IPS-NIHi11 (cell line): ENCODE measurements at regions not wholly inside any gene's neighbourhood (a gene's known extent, or its start where the extent isn't known, plus 50 kb on each side); places are given as distances from the start of the nearest gene placed in this dataset.
"Not testable (repeated sequence)": the region's sequence is repeated elsewhere in the genome, so short reads cannot be mapped to it uniquely, and the experiment has no call there.

Source experiments
- DNase-seq: peaks from one replicate; pipeline ENCODE4 v3.0.0; 2012; ENCODE audit warnings: mixed read lengths, low spot score

- peak; percentile 15 for DNase-seq
Measured at GRCh38 chr10:20492447-20492846, 404.7 kb downstream of the NEBL start.

DNA sequence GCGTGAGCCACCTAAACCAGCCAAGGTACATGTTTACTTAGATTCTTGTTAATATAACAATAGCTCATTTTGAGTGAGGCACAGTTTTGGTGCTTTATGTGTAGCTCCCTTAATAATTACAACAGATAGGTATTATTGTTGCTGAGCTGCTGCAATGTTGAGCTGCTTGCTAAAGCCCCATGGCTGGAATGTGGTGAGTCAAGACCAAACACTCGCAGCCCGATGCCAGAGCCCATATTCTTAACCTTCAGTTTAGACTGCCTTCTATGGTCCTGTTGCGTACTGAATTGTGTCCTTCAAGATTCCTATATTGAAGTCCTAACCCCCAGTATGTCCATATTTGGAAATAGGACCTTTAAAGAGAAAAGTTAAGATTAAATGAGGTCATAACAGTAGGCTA is 407.1 kb downstream of the NEBL start:
- no peak for DNase-seq

DNA sequence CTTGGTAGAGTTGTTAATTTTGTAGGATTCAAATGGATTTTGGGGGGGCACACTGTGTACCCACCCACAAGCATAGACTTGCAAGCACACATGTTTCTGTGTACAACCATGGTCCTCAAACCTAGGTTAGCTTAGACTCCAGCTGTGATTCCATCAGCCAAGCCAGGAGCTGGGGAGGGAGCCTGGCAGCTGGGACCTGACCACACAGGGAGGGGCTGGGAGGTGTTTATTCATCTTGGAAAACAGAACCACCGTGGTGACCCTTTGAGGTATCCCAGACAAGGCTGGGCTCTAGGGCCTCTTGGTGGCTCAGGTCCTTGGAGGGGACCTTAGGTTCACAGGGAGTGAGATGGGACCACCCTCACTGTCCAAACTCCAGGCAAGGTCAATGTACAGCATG is 410.3 kb downstream of the NEBL start:
- DNase-seq = no peak

DNA sequence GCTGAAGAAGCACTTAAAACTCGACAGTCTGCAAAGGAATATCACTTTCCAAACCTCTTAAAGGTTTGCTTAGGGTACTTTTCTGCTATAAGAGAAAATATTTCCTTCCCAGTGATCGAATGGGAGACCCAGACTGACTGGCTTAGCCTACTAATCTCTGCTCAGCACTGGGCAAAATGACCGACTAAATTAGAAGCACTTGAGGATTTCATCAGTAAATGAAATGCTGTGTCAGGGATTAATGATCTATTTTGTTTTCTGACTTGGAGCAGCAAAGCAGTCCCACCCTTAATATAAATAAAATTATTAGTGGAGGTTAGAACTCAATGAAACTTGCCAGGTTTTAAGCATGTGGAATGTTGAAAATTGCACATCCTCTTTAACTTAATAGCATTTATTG is 411.6 kb downstream of the NEBL start:
- DNase-seq = no peak

GRCh38 chr10:20481054-20481453 is 416.1 kb downstream of the NEBL start:
- no peak for DNase-seq

DNA sequence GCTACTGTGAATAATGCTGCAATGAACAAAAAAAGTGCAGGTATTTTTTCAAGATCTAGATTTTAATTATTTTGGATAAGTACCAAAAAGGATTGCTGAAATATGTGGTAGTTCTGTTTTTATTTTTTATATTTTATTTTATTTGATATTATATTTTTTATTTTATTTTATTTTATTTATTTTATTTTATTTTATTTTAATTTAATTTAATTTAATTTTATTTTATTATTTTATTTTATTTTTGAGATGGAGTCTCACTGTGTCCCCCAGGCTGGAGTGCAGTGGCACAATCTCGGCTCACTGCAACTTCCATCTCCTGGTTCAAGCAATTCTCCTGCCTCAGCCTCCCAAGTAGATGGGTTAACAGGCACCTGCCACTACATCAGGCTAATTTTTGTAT is 416.5 kb downstream of the NEBL start:
- not testable (repeated sequence) for DNase-seq

DNA sequence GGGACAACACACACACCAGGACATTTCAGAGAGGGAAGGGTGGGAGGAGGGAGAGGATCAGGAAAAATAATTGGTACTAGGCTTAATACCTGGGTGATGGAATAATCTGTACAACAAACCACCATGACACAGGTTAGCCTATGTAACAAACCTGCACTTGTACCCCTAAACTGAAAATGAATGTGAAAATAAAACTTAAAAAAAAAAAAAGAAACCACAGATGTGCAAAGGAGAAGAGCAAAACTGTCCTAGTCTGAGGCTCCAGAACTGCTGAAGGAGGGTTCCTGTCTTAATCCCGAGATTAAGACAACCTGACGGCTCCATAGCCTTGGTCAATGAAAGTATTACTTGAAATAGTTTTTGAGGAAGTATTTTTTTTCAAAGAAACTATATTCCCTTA is 423.0 kb downstream of the NEBL start:
- DNase-seq = no peak

DNA sequence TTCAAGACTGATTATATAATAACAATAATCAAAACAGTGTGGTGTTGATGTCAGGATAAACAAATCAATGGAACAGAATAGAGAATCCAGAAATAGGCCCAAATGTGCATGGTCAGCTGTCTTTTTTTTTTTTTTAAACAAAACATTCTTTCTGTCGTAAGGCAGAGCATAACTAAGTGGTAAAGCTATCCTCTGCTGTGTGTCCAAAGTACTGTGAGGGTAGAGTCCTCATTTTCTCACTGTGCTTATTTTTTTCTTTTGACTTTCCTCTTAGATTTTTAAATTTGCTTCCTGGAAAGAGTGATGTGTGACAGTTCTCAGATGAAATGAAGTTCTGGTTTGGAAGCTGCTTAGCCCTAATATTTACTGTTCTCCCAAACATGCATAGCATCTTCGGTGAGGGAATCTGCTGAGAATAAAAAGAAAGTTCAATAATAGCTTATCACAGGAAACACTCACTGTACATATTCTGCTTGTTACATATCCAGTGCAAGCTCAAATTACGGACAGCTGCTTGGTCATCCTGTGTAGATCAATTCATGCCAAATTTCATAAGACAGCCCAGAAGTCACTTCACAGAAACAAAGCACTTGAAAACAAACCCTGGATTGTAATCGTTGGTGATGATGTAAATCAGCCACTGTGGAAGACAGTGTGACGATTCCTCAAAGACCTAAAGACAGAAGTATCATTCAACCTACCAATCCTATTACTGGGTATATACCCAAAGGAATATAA is 423.9 kb downstream of the NEBL start:
- no peak for DNase-seq

DNA sequence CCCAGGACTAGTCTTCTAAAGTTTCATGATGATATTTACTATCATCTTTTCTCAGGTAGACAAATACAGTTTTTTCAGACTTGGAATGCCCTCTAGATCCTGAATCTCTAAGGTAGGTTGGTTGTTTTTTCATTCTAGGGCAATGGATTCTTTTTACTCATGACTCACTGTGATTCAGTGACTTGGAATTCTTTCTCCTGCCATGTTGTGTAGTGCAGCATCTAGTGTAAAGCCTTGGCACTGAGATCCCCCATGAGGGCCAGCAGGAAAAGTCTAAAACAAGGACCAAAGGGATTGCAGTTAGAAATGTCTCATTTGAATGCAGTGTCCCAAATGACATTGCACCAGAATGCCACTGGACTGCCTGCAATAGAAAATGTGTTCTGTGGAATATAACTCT is 430.4 kb downstream of the NEBL start:
- DNase-seq = no peak

- DNase-seq = no peak
Measured at GRCh38 chr10:20457649-20458048, 439.5 kb downstream of the NEBL start.

DNA sequence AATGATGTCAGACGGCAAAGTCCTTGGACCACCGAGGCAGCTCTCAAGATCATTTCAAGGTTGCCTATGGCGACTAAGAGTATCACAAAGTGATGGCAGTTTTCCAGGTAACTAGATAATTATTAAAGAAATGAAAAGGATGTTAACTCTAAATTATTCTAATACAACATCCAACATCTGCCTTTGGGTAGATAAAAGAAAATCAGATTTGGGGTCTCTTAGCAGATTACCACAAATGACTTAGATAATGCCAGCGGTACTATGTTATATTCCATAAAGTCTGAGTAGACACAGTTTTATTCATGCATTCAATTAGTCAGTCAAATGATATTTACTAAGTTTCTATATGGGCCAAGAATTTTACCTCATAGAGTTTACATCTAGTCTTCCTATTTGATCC is 441.3 kb downstream of the NEBL start:
- DNase-seq = no peak

DNA sequence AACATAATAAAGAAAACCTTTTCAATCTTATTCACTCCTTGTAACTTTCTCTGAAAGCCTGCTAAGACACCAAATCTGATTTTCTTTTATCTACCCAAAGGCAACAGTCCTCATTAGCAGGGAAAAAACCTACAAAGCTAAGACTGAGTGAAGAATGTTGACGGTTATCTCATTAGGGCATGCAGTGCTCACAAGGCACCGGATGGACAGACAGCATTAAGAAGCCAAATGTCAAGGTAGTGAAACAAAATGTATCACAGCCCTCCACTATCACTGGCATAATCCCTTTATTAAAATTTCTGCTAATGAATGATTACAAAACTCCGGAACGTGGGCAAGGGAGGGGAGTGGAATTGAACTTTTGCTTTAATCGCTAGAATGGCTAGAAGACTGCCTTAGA is 442.8 kb downstream of the NEBL start:
- no peak for DNase-seq

- no peak for DNase-seq
Measured at GRCh38 chr10:20446561-20447193, 450.4 kb downstream of the NEBL start.

DNA sequence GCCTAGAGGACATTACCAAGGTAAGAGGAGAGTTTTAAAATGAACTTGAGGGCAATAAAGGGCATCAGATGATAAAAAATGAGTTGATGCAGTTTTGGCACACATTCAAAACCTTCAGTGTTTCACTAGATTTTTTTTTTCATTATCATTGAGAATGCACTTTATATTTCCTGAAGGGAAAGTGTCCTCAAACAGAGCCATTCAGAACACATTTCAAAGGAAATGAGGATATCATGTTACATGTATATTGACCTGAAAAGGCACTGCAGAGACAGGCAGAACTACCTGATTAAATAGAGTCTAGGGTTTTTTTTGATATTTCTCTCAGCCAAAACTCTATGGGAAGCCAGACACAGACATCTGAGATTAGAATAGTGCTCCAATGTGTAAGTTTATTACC is 454.0 kb downstream of the NEBL start:
- DNase-seq = no peak

DNA sequence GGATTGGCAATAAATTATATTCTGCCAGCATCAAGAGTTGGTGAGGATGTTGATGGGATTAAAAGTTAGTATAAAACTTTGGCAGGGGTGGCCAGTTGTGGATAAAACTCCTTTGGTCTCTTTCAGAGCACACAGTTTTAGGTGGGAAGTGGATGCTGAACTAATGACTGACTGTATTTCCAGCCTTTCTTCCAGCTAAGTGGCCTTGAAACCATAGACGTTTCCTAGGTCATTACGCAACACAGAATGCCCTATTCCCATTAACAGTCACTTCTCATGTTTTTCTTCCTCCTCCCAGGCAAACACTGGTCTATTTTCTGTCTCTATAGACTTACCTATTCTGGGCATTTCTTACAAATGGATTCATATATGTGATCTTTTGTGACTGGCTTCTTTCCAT is 467.4 kb downstream of the NEBL start:
- DNase-seq = no peak

DNA sequence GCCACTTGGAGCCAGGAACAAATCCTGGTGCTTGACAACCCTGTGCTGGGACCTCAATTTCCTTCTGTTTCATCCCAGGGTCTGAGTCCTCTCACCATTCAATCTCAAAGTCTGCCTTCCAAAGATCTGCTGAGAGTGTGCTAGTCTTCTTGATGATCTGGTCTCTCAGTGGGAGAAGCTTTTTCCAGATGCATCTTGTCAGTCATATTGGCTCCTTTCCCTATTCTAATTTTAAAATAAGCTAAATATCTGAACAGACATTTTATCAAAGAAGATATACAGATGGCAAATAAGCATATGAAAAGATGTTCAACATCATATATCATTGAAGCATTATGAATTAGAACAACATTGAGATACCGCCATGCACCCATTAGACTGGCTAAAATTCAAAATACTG is 469.3 kb downstream of the NEBL start:
- no peak for DNase-seq

GRCh38 chr10:20418286-20418685 is 478.8 kb downstream of the NEBL start:
- no peak for DNase-seq

GRCh38 chr10:20417791-20418190 is 479.3 kb downstream of the NEBL start:
- DNase-seq = no peak

GRCh38 chr10:20415684-20416083 is 481.4 kb downstream of the NEBL start:
- DNase-seq = no peak

GRCh38 chr10:20407357-20407756 is 489.8 kb downstream of the NEBL start:
- no peak for DNase-seq

DNA sequence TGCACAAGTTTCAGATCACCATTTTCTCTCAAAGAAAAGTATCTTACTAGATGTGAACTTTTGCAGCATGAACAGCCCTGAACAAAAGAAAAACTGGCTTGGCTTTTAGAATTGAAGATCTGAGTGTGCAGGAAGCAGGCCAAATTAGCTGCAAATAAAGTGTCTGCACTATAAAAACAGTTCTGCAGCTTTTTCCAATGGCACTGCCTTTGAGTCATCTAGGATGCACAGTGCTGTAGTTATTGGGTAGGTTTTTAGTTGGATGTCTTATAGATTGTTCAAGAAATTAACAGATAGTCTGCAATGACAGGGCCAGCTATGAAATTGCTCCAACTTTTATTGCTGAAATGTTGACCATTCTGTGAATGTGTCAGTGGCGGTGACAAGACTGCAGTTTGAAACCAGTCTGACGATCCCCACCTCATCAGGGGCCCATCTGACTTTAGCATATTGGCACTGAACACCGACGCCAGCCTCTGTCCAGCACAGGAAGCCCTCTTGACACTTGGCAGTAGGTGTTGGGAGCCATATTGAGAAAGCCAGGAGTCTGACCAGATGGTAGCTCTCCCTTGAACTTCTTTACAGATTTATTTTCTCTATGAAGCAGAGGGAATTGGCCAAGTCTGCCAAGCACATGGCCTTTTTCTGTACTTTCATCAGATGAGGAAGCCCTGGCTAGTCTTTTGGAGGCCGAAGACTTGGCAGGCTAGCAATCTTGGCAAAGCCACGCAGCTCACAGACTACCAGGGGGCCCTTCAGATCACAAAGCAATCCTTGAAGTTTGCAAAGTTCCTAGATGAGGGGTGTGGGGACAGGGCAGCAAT is 490.6 kb downstream of the NEBL start:
- no peak for DNase-seq

- no peak for DNase-seq
Measured at GRCh38 chr10:20405761-20406160, 491.4 kb downstream of the NEBL start.

DNA sequence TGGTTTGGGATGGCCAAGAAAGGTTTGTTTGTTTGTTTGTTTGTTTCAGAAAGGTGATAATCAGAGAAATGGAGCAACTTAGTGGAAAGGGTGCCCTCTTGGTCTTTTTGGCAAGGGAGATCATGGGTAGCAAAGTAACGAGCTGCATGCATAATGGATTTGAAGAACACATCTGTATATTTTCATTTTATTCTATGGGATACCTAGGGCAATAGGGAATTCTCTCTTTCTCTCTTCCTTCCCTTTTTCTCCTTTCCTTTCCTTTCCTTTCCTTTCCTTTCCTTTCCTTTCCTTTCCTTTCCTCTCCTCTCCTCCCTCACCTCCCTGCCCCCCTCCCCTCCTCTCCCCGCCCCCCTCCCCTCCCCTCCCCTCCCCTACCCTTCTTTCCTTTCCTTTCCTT is 492.1 kb downstream of the NEBL start:
- no peak for DNase-seq
